ENCODE measurements at regions not wholly inside any gene's neighbourhood (a gene's known extent, or its start where the extent isn't known, plus 50 kb on each side); places are given as distances from the start of the nearest gene placed in this dataset.
"Not testable (repeated sequence)": the region's sequence is repeated elsewhere in the genome, so short reads cannot be mapped to it uniquely, and the experiment has no call there.

DNA sequence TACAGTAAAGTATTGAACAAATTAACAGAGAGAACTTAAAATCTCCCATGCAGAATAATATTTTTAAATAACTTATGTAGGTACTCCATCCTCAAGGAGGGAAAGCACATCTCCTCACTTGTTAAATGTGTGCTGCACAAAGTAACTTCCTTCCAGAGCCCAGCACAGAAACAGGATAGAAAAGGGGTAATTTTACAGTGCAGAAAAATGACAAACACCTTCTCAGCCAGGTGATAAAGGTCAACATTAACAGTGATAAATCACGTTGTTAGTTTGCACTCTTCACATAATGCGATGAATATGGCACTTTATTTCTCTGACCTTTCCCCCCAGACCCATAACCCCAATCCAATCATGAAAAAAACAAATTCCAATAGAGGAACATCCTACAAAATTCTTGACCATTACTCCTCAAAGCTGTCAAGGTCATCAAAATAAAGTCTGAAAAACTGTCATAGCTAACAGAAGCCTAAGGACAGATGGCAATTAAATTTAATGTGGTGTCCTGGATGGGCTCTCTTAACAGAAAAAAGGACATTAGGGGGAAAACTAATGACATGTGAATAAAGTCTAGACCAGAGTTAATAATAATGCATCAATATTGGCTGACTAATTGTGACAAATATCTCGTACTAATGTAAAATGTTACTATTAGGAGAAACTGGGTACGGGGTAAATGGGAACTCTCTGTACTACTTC, 547.4 kb upstream of the AGA start:
- TF ChIP-seq, protein P1, sequence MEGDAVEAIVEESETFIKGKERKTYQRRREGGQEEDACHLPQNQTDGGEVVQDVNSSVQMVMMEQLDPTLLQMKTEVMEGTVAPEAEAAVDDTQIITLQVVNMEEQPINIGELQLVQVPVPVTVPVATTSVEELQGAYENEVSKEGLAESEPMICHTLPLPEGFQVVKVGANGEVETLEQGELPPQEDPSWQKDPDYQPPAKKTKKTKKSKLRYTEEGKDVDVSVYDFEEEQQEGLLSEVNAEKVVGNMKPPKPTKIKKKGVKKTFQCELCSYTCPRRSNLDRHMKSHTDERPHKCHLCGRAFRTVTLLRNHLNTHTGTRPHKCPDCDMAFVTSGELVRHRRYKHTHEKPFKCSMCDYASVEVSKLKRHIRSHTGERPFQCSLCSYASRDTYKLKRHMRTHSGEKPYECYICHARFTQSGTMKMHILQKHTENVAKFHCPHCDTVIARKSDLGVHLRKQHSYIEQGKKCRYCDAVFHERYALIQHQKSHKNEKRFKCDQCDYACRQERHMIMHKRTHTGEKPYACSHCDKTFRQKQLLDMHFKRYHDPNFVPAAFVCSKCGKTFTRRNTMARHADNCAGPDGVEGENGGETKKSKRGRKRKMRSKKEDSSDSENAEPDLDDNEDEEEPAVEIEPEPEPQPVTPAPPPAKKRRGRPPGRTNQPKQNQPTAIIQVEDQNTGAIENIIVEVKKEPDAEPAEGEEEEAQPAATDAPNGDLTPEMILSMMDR (IDR thresholded peaks at IDR 0.05; ENCODE audit: unreplicated experiment), result no peak
- no peak for DNase-seq (ENCODE audit: low spot score, unreplicated experiment)
- Mint-ChIP-seq H3K27ac (no peak overlapping the region), H3K36me3 (ENCODE audit: insufficient read depth) (no peaks in the 10 kb centered on the region), H3K9me3 (ENCODE audit: low read depth) (no peaks in the 10 kb centered on the region), H3K27me3 (no peaks in the 10 kb centered on the region), H3K4me3 (ENCODE audit: low read depth) (no peak overlapping the region), H3K4me1 (ENCODE audit: low read depth) (no peaks in the 10 kb centered on the region)

DNA sequence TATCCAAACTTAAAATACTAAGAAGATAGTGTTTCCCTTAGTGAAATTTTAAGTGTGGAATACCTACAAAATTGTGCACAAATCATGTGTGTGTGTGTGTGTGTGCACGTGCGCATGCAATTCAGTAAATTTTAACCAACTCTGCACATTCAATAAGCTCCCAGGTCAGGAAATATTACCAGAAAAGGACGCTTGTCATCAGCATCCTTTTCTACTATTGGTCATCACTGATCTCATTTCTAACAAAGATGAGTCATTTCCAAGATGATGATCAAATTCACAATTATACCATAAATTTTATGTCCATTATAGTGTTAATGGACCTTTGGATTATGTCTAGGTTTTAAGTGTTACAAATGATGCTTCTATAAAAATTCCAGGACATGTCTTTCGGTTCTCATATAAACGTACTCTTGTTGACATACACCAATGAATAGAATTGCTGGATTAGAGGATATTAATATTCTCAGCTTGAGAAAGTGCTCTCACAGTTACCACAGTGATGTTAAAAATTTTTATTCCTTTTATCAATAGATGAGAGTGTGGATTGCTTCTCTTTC, 560.9 kb upstream of the AGA start:
- DNase-seq (ENCODE audit: low spot score, unreplicated experiment), result no peak
- Mint-ChIP-seq H3K9me3 (ENCODE audit: low read depth) (peaks cover 17% of the 10 kb centered on the region), H3K4me1 (ENCODE audit: low read depth) (no peaks in the 10 kb centered on the region), H3K27me3 (no peaks in the 10 kb centered on the region), H3K27ac (no peak overlapping the region), H3K4me3 (ENCODE audit: low read depth) (no peak overlapping the region), H3K36me3 (ENCODE audit: insufficient read depth) (no peaks in the 10 kb centered on the region)
- TF ChIP-seq, protein P1 (IDR thresholded peaks at IDR 0.05; ENCODE audit: unreplicated experiment), result no peak

DNA sequence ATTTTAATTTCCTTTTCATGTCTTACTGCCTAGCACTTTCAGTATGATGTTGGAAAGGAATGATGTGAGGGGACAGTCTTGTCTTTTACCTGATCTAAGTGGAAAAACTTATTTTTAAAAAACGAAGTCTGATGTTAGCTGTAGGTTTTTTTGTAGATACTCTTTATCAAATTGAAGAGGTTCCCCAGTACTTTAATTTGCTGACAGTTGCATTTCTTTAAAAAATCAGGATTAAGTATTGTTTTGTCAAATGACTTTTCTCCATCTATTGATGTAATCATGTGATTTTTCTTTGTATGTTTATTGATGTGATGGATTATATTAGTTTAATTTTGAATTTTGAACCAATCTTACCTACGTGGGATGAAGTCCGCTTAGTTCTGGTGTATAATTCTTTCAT, 568.4 kb upstream of the AGA start:
- no peak for DNase-seq (ENCODE audit: low spot score, unreplicated experiment)
- Mint-ChIP-seq H3K4me1 (ENCODE audit: low read depth) (no peaks in the 10 kb centered on the region), H3K27ac (no peak overlapping the region), H3K4me3 (ENCODE audit: low read depth) (no peak overlapping the region), H3K36me3 (ENCODE audit: insufficient read depth) (no peaks in the 10 kb centered on the region), H3K9me3 (ENCODE audit: low read depth) (peaks cover 12% of the 10 kb centered on the region), H3K27me3 (no peaks in the 10 kb centered on the region)
- TF ChIP-seq, protein P1 (IDR thresholded peaks at IDR 0.05; ENCODE audit: unreplicated experiment), result no peak

DNA sequence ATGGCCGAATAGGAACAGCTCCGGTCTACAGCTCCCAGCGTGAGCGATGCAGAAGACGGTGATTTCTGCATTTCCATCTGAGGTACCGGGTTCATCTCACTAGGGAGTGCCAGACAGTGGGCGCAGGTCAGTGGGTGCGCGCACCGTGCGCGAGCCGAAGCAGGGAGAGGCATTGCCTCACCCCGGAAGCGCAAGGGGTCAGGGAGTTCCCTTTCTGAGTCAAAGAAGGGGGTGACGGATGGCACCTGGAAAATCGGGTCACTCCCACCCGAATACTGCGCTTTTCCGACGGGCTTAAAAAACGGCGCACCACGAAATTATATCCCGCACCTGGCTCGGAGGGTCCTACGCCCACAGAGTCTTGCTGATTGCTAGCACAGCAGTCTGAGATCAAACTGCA, 572.8 kb upstream of the AGA start:
- not testable (repeated sequence) for H3K4me3 Mint-ChIP-seq (ENCODE audit: low read depth)

DNA sequence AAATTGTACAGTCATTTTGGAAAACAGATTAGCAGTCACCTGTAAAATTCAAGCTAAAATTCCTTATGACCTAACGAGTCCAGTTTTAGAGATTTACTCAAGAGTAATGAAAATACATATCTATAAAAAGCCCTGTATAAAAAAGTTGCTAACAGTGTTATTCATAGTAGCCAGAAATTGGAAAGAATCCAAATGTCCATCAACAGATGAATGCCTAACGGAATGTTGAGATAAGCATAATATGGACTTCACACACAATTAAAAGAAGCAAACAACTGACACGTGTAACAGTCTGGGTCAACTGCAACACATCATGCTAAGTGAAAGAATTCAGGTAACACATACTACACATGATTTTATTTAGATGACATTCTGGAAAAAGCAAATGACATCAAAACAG, 584.8 kb upstream of the AGA start:
- H3K36me3 Mint-ChIP-seq (ENCODE audit: insufficient read depth), result no peaks in the 10 kb centered on the region
- no peak overlapping the region for H3K27ac Mint-ChIP-seq
- no peaks in the 10 kb centered on the region for H3K27me3 Mint-ChIP-seq
- DNase-seq (ENCODE audit: low spot score, unreplicated experiment), result no peak
- TF ChIP-seq, protein P1 (IDR thresholded peaks at IDR 0.05; ENCODE audit: unreplicated experiment), result no peak
- H3K9me3 Mint-ChIP-seq (ENCODE audit: low read depth), result no peaks in the 10 kb centered on the region
- H3K4me1 Mint-ChIP-seq (ENCODE audit: low read depth), result no peaks in the 10 kb centered on the region
- H3K4me3 Mint-ChIP-seq (ENCODE audit: low read depth), result no peak overlapping the region

More for the DNA sequence above, 572.8 kb upstream of the AGA start:
- H3K27me3 Mint-ChIP-seq; H3K36me3 Mint-ChIP-seq (ENCODE audit: insufficient read depth); H3K9me3 Mint-ChIP-seq (ENCODE audit: low read depth); DNase-seq (ENCODE audit: low spot score, unreplicated experiment); H3K4me1 Mint-ChIP-seq (ENCODE audit: low read depth); H3K27ac Mint-ChIP-seq: not testable (repeated sequence)

DNA sequence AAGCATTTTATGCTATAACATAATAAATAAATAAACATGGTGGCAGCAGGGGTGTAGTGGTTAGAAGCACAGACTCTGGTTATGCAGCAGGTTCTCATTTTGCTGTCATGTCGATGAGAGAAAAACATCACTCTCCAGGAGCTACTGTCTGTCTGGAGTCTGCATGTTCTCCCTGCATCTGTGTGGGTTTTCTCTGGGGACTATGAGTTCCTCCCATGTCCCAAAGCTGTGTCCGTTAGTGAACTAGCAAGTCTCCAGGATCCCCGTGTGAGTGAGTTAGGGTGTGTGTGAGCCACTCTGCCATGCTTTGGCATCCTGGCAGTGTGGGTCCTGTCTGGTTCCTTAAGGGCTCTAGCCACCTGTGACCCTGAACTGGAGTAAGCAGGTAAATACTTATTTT, 585.6 kb upstream of the AGA start:
- TF ChIP-seq, protein P1 (IDR thresholded peaks at IDR 0.05; ENCODE audit: unreplicated experiment), result no peak
- no peaks in the 10 kb centered on the region for H3K4me1 Mint-ChIP-seq (ENCODE audit: low read depth)
- no peaks in the 10 kb centered on the region for H3K27me3 Mint-ChIP-seq
- no peak overlapping the region for H3K27ac Mint-ChIP-seq
- no peaks in the 10 kb centered on the region for H3K36me3 Mint-ChIP-seq (ENCODE audit: insufficient read depth)
- DNase-seq (ENCODE audit: low spot score, unreplicated experiment), result no peak
- H3K9me3 Mint-ChIP-seq (ENCODE audit: low read depth), result no peaks in the 10 kb centered on the region
- no peak overlapping the region for H3K4me3 Mint-ChIP-seq (ENCODE audit: low read depth)
